Activated CD4-positive, alpha-beta T cell treated with anti-CD3 and anti-CD28 coated beads, Interleukin-10, Interleukin-2, amounts not matched to agents 100 ng/mL and 50 ng/mL, durations not matched to agents 16 hours and 8 hours (primary cell): ENCODE measurements at regions not wholly inside any gene's neighbourhood (a gene's known extent, or its start where the extent isn't known, plus 50 kb on each side); places are given as distances from the start of the nearest gene placed in this dataset.

Source experiments
- DNase-seq: peaks from one replicate; pipeline ENCODE4 v3.0.0-alpha.2; 2020

DNA sequence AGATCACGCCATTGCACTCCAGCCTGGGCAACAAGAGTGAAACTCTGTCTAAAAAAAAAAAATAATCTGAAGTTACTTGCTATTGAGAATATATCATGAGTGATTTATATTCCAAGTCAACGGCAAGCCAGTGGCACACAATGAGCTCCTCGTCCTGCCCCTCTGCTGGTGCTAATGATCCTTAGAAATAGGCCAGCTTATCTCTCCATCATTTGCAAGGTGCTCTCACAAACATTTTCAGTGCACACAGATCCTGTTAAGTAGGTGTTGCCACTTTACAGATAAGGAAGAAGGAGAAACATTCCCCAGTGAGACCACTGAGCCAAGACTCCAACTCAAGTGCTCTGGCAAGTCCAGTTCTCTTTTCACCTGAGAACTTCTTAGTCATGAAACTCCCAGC, 91.3 kb upstream of the GPR45 start:
- DNase-seq, result no peak

DNA sequence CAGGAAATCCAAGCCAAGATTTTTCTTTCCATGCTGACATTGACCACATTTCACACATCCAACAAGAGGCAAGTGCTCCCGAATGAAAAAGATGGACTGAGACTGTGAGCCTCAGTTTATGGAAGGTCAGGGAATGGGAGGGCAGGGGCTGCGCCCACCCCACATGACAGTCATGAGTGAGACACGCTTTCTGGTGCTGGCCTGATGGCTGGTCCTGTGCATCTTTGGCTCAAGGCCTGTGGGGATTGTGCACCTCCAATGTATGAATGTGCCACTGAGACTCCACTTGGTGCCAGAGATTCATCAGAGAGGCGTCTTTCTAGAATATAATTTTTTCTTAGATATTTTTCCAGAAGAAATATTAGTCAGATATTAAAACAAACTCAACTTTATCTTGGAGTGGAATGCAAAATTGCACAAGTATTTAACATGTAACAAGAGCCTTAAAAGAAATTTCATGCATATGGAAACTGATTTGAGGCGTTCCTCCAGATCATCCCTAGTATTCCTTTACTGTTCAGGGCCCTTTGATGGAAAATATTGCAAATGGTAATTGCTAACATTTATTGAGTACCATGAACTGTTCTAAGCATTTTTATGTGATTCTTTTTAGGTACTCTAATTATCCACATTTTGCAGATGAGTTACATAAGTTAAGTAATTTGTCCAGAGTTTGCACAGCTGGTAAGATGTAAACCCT, 87.3 kb upstream of the GPR45 start:
- DNase-seq, result no peak

DNA sequence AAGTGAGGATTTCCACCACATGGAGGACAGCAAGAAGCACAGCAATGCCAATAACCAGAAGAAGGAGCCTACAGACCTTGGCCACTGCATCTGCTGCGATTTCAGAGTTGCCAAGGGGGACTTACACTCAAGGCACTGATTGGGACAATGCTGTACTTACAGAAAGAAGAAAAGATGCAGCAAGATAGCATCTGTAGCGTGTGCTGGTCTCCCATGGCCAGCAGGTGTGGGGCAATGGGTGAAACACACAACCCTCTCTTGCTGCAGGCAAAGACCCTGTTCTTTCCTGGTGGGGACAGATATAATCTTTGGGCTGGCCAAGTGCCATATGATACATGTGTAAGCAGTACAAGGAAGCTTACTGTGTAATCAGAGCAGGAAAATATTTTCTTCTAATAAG, 85.4 kb upstream of the GPR45 start:
- no peak for DNase-seq

DNA sequence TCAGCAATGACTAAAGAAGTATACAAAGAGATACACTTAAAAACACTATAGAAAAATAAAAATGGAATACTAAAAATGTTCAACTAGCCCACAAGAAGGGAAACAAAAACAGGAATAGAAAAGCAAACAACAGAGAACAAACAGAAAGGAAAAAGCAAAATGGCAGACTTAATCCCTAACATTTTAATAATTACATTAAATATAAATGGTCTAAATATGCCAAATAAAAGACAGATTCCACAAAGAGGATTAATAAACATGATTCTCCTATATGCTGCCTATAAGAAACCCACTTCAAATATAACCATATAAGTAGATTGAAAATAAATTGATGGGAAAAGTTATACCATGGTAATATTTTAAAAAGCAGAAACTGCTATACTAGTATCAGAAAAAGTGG, 83.5 kb upstream of the GPR45 start:
- DNase-seq, result no peak

DNA sequence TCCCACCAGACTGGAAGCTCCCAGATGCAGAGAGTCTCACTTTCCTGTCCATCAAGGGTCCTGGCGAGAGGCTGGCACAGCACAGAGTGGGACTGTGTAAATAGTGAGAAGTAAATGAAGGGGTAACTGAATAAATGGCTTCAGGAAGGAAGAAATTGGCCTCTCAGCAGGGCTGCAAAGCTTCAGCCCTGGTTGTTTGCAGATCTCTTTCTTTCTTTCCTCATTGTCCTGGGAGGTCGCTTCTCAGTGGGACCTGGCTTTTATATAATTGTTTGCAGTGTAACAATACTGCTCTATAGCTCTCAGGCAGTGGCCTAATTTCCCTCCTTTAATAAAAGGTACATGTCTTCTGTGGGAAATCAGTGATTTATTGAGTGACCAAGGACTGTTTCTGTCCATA, 74.9 kb upstream of the GPR45 start:
- no peak for DNase-seq

DNA sequence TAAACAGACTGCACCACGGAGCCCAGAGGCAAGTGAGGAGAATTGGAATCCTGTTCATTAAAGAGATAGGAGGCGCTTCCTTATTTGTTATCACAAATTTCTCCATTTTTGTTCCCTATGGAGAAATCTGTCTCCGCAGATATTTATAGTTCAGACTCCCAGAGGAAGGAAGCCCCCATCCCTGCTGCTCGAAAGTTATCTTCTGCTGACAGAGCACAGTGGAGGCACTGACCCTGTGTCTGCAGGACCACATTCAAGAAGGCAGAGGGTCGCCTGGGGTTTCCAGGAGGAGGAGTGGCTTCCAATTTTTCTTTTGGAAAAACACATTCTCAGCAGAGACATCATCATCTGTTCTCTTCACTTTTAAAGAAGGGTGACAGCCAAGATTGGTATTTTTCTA, 73.0 kb upstream of the GPR45 start:
- no peak for DNase-seq

DNA sequence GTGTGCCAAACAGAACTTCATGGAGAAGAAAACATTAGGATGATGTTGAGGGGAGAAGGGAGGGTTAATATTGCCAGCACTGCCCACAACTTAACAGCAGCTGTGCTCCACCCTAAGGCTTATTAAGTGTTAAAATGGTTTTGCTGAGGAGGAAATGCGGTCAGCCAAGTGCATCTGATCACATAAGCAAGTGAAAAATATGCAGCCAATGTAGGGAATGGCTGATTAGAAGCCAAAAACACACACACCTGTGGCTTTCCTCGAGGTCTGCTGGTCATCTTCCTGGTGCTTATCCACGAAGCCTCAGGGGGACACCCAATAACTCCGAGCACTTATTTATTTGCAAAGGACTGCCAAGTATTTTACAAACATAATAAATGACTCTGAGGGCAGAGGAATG, 66.3 kb upstream of the GPR45 start:
- DNase-seq, result no peak

DNA sequence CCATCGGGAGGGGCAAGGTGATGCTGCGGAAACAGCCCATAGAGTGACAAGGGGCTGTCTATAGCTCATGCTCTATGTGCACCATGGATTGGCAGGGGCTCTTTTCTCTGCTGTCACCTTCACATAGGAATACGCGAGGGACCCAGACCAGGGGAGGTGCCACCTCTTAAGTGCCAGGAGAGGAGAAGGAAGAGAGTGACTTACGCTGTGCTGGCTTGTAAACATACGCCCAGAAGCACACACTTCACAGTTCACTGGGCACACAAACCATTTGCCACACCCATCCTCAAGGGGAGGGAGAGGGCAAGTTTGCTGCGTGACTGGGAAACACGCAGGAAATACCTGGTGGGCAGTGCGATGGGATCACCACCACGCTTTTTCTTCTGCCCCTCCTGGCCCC, 65.1 kb upstream of the GPR45 start:
- DNase-seq, result no peak

DNA sequence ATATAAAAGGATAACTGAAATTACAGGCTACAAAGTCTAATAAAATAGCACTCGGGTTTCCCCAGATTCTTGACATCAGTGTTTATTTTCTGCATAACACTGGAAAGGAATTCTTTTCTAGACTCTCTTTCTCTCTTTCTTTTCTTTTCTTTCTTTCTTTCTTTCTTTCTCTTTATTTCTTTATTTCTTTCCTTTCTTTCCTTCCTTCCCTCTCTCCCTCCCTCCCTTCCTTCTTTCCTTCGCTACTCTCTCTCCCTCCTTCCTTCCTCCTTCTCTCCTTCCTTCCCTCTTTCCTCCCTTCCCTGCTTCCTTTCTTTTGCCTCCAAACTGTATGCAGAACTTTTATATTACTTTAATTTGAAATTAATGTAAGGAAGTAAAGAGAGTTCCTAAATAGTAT, 64.5 kb upstream of the GPR45 start:
- DNase-seq, result no peak

DNA sequence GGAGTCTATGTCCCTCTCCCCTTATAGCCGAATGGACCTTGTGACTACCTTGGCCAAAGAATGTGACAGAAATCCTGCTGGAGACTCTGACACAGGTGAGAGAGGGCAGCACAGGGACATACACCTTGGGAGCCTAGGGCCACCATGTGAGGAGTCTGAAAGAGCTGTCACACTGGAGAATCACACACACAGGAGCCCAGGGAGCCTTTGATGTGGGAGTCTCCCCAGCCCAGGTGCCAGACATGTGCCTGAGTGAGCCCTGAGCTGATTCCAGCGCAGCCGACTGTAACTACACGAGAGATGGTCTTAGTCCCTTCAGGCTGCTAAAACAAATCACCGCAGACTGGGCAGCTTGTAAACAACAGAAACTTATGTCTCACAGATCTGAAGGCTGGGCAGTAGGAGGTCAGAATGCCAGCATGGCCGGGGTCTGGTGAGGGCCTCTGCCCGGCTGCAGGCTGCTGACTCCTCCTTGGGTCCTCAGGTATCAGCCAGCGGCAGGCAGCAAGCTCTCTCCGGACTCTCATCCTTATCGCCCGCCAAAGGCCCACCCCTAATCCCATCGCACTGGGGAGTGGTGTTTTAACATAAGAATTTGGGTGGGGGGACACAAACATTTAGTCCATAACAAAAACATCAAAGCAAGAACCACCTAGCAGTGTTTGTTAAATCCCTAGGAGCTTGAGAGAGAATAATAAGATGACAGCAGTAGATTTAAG, 63.8 kb upstream of the GPR45 start:
- no peak for DNase-seq

DNA sequence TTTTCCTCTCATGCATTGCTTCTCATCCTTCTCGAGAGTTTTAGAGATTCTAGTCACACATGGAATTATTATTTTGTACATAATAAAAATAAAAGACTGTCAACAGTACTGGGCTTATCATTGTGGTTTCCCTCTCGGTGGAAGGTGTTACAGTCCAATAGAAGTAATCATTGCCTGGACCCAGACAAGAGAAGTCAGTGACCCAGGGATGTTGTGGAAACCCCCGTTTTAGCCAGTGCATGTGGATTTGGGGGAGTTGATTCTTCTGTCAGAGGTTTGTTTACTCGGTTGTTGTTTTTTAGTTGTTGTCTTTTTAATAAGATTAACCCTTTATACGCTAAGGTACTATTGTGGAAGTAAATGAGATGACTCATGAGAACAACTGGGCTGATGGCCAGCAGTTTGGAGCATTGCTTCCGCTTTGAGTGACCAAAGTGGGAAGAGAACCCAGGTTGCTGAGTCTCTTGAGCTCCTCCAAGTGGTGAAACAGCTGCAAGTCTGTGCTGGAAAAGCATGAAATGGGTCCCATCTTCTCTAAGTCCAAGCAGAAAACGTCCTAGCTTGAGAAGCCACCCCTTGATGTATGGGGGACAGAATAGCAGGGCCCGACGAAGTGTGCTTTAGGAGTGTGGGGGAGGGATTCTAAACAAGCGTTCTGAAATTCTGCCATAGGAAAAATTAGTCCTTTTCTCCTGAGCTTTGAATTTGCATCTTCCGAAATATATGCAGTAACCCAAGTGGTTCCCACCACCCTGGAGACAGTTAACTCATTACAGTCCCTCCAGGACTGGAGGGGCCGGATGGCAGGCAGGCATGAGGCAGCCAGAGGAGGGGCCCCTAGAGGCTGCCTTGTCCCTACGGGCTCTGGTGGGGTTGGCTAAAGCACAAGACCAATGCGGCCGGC, 61.8 kb upstream of the GPR45 start:
- DNase-seq, result peak; percentile 6

DNA sequence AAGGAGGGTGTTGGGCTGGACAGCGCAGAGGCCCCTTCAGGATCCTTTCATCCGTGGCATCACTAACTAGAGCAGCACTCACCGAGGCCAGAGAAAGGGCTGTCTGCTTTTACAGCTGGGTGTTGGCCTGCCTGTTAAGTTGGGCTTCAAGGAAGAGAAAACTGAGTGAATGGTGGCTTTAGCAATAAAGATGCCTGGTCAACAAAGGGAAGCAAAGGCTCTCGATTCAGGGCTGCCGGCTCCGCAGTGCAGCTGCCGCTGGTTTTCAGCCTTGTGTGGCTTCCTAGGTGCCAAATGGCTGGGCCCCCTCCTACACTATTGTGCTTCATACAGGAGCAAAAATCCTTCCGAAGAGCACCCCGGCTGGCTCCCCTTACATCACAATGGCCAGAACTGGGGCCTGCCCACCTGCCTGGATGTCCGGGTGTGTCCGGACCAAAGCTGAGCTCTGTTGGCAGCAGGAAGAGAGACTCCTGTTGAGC, 61.0 kb upstream of the GPR45 start:
- no peak for DNase-seq

DNA sequence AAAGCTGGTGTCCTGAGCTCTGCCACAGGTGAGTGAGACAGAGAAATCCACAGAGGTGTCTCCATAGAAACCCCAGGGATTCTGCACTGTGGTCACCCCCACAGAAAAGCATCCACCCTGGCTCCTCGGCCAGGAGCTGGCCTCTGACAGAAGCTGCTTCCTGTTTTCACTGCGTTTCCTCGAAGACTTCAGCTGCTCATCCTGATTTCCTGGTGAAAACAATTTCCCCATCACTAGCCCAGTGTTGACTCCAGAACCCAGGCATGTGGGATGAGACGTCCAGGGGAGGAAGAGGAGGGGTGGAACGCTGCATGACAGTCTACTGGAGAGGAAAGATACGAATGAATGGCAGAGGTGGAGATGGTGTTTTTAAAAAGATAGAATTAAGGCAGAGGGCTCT, 60.3 kb upstream of the GPR45 start:
- DNase-seq, result no peak

DNA sequence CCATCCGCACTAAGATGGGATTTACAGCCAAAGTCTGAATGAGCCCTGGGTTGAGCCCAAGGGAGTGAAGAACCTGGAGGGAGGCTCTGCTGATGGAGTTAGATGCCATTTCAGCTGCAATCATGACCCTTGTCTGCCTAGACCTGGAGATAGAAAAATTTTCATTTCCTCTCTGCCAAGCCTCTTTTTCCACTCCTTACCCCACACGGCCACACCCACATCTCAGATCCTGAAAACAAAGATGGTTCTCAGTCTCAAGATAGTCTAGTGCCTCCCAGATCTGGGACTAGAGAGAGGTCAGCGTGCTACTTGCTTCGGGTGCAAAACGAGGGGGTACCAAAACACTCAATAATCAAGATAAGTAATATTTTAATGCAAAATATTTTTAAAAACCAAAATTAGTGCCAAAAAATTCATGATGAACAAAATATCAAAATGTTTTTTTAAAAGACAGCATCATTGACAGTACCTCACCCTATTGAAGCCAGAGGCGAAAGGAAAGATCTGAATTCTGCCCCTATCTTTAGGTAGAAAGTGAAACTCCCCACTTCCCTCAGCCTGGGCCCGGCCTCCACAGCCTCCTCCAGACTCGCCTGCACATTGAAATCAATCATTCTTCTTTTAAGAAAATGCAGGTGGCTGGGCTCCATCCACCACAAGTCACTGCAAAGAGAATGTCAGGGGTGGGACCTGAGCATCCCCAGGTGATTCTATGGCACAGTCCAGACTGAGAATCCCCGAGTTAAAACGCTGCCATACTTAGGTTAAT, 57.8 kb upstream of the GPR45 start:
- no peak for DNase-seq

DNA sequence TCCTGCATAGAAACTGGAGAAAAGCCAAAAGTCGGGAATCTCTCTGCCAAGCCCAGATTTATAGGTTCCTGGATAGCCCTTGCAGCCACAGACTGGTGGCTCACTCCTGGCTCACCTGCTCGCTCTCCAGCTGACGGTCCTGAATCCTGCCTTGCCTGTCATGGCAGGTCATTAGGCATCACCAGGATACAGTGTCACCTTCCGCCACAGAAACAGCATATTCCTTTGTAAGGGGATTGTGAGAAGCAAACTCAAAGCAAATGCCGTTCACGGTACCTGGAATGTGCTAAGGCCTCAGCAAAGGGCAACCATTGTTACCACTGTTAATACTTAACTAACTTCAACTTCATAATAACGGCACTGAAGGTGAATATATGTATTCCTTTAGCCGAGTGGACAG, 57.1 kb upstream of the GPR45 start:
- DNase-seq, result no peak

DNA sequence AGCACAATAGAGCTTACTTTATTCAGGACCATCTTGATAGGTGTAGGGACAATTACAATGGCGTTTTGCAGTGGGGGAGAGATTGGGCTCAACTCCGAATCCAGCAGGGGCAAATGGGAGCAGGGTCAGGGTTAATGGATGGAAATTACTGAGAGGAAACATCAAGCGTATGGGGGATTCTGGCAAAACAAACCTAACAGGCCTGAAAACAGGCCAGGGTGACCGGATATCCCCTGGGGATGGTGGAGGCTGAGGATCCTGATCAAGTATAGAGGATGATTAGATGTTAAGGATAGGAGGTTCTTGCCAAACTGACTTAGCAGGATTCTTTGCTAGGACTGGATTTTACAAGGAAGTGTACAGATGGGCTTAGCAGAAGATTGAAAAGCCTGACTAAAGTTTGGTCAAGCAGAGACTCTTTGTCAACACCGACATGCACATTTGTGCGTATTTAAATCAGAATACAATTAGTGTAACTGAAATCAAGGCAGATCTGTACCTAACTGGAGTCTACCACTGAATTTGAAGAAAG, 54.5 kb upstream of the GPR45 start:
- no peak for DNase-seq

DNA sequence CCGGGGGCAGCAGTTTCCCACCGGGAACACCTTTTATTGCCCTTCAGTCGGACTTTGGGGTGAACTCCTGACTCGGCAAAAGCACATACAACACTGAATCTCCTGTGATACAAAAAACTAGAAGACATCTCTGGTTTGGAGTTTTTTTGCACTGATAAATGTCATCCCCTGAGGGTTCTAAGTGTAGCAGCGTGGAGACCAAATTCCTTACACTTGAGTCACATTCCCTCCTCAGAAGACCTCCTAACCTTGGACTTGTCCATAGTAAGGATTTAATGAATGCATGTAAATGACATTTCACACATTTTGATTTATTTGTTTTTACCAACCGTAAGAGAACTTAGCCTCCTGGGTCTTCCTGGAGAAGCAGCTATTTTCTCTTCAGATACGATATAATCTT, 54.0 kb upstream of the GPR45 start:
- no peak for DNase-seq

DNA sequence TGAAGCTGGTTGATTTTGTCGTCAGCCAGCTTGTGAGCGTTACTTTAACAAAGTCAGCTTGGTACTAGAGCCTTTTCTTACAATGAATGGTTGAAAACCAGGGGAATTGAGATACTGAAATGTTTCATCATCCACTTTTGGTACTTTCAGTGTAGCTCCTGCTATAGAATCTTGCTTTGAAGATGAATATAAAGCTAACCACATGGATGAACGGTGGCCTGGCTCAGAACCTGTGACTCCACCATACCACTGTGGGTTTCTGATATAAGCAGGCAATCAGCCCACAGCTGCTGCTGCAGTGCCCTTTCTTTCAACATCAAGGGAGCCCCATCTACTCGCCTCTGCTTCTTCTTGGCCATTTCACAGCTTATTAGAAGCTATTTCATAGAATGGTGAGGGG, 53.2 kb upstream of the GPR45 start:
- peak; percentile 34 for DNase-seq
